H1 (cell line): ENCODE measurements at regions not wholly inside any gene's neighbourhood (a gene's known extent, or its start where the extent isn't known, plus 50 kb on each side); places are given as distances from the start of the nearest gene placed in this dataset.

Source experiments
- CTCF ChIA-PET: fragments of 300-600 bp; sonication (Branson Sonifier 250); formaldehyde crosslinking; loops from one replicate; lab custom pipeline; 2021; ENCODE audit not compliant: partially characterized antibody; lab: Charles Lee
- POLR2A ChIA-PET: fragments of 300-600 bp; sonication (Branson Sonifier 250); formaldehyde crosslinking; loops from one replicate; lab custom pipeline; 2021; ENCODE audit warnings: inconsistent platforms; ENCODE audit not compliant: partially characterized antibody; lab: Charles Lee
- DNase-seq, 2 experiments: peaks; one replicate each; pipeline versions ENCODE4 v3.0.0 to v3.0.0-alpha.2; 2010 to 2022; ENCODE audit warnings: low spot score in 2 of 2, low read depth in 1 of 2, mixed read lengths in 1 of 2
- FAIRE-seq: peaks from 2 replicates; lab custom pipeline; 2011; peaks lifted over from hg19 to GRCh38; lab: Jason Lieb, UNC
- H2AFZ ChIP-seq: 2 replicates; pipeline ENCODE4 v1.8.1; 2012; ENCODE audit warnings: low read length, inconsistent platforms
- H2AK5ac ChIP-seq: 2 replicates; pipeline ENCODE4 v1.6.1; 2013; ENCODE audit warnings: low read depth, low read length
- H2BK120ac ChIP-seq: replicated peaks from 2 replicates; pipeline ENCODE3; 2013; ENCODE audit warnings: low read depth, low read length, inconsistent platforms
- H2BK12ac ChIP-seq: 2 replicates; pipeline ENCODE4 v1.6.1; 2013; ENCODE audit warnings: low read depth, low read length
- H2BK15ac ChIP-seq: 2 replicates; pipeline ENCODE4 v1.6.1; 2013; ENCODE audit warnings: low read length
- H2BK20ac ChIP-seq: 2 replicates; pipeline ENCODE4 v1.6.1; 2013; ENCODE audit warnings: low read length
- H2BK5ac ChIP-seq: 2 replicates; pipeline ENCODE4 v1.6.1; 2013; ENCODE audit warnings: low read depth, low read length
- H3K14ac ChIP-seq: 2 replicates; pipeline ENCODE4 v1.6.1; 2013; ENCODE audit warnings: inconsistent platforms; ENCODE audit not compliant: insufficient read length
- H3K18ac ChIP-seq: 2 replicates; pipeline ENCODE4 v1.6.1; 2013; ENCODE audit warnings: low read length; ENCODE audit errors: extremely low read depth
- H3K23ac ChIP-seq: 2 replicates; pipeline ENCODE4 v1.6.1; 2013; ENCODE audit warnings: inconsistent platforms; ENCODE audit not compliant: insufficient read length
- H3K23me2 ChIP-seq: 2 replicates; pipeline ENCODE4 v1.6.1; 2013; ENCODE audit warnings: low read depth, low read length
- H3K27ac ChIP-seq: 2 replicates; pipeline ENCODE4 v1.6.1; 2011; ENCODE audit warnings: low read depth, low read length, inconsistent platforms
- H3K27me3 ChIP-seq, 4 experiments: replicated peaks in 1 of 4; 1 replicate in 1 of 4; 2 replicates in 3 of 4; pipeline versions ENCODE4 v1.6.1 to v1.8.1; 2011 to 2013; ENCODE audit warnings: low read length in 3 of 4, mild to moderate bottlenecking in 3 of 4, inconsistent platforms in 2 of 4, mixed read lengths in 2 of 4, moderate library complexity in 1 of 4; ENCODE audit not compliant: control insufficient read depth in 3 of 4, insufficient read depth in 3 of 4; ENCODE audit errors: extremely low read depth in 1 of 4
- H3K36me3 ChIP-seq, 4 experiments: 2 replicates each; pipeline versions ENCODE4 v1.6.1 to v1.8.1; 2011 to 2013; ENCODE audit warnings: mild to moderate bottlenecking in 4 of 4, low read length in 3 of 4, moderate library complexity in 2 of 4, control low read depth in 1 of 4, inconsistent platforms in 1 of 4; ENCODE audit not compliant: insufficient read depth in 4 of 4, control insufficient read depth in 2 of 4
- H3K4ac ChIP-seq: replicated peaks from 2 replicates; pipeline ENCODE3; 2013; ENCODE audit warnings: low read length, low read depth, mixed read lengths, inconsistent platforms; ENCODE audit not compliant: insufficient read length
- H3K4me1 ChIP-seq, 4 experiments: replicated peaks in 1 of 4; 1 replicate in 1 of 4; 2 replicates in 3 of 4; pipeline versions ENCODE4 v1.6.1 to v1.8.1; 2011 to 2013; ENCODE audit warnings: low read length in 3 of 4, inconsistent platforms in 2 of 4, mixed read lengths in 1 of 4; ENCODE audit not compliant: insufficient read depth in 4 of 4, control insufficient read depth in 3 of 4
- H3K4me2 ChIP-seq, 2 experiments: 2 replicates each; pipeline versions ENCODE4 v1.6.1 to v1.8.1; 2011 to 2013; ENCODE audit warnings: low read depth in 2 of 2, low read length in 2 of 2, control low read depth in 1 of 2, inconsistent platforms in 1 of 2, mild to moderate bottlenecking in 1 of 2; ENCODE audit not compliant: insufficient read depth in 1 of 2
- H3K4me3 ChIP-seq, 4 experiments: fragments of 200-600, 300-600 bp in 1 of 4; sonication (generic), shearing (Covaris generic), sonication (Bioruptor Twin) in 1 of 4; 2 replicates each; pipeline versions ENCODE4 v1.5.1 to v1.8.1; 2011 to 2016; ENCODE audit warnings: low read length in 4 of 4, low read depth in 3 of 4, control low read depth in 2 of 4, inconsistent platforms in 2 of 4, mild to moderate bottlenecking in 2 of 4, mixed read lengths in 1 of 4, moderate library complexity in 1 of 4; ENCODE audit not compliant: insufficient read depth in 2 of 4; ENCODE audit errors: extremely low read depth in 1 of 4
- H3K56ac ChIP-seq: replicated peaks from 2 replicates; pipeline ENCODE3; 2013; ENCODE audit warnings: low read depth, mild to moderate bottlenecking, mixed read lengths, low read length, inconsistent platforms; ENCODE audit not compliant: insufficient read length
- H3K79me1 ChIP-seq: 2 replicates; pipeline ENCODE4 v1.6.1; 2013; ENCODE audit warnings: low read depth, low read length, control low read depth
- H3K79me2 ChIP-seq, 2 experiments: 2 replicates each; pipeline versions ENCODE4 v1.6.1 to v1.8.1; 2012 to 2013; ENCODE audit warnings: low read length in 2 of 2, mild to moderate bottlenecking in 2 of 2, inconsistent platforms in 1 of 2; ENCODE audit not compliant: insufficient read depth in 2 of 2, control insufficient read depth in 1 of 2
- H3K9ac ChIP-seq, 4 experiments: replicated peaks in 1 of 4; 1 replicate in 1 of 4; 2 replicates in 3 of 4; pipeline versions ENCODE4 v1.6.1 to v1.8.1; 2011 to 2013; ENCODE audit warnings: low read depth in 3 of 4, low read length in 3 of 4, control low read depth in 2 of 4, mild to moderate bottlenecking in 2 of 4, moderate library complexity in 2 of 4, inconsistent platforms in 1 of 4; ENCODE audit errors: extremely low read depth in 1 of 4
- H3K9me3 ChIP-seq, 2 experiments: 2 replicates each; pipeline versions ENCODE4 v1.6.1 to v1.8.1; 2012 to 2013; ENCODE audit warnings: mild to moderate bottlenecking in 2 of 2, moderate library complexity in 2 of 2, control low read depth in 1 of 2, inconsistent platforms in 1 of 2, low read depth in 1 of 2, low read length in 1 of 2, mixed read lengths in 1 of 2; ENCODE audit not compliant: insufficient read depth in 2 of 2
- H4K20me1 ChIP-seq, 2 experiments: replicated peaks in 1 of 2; 2 replicates each; pipeline versions ENCODE3 to v1.8.1; 2011 to 2013; ENCODE audit warnings: inconsistent platforms in 2 of 2, low read length in 2 of 2, mild to moderate bottlenecking in 1 of 2; ENCODE audit not compliant: insufficient read depth in 2 of 2, control insufficient read depth in 1 of 2
- H4K5ac ChIP-seq: 2 replicates; pipeline ENCODE4 v1.6.1; 2013; ENCODE audit warnings: low read length, low read depth, mixed read lengths, inconsistent platforms; ENCODE audit not compliant: insufficient read length
- H4K8ac ChIP-seq: 2 replicates; pipeline ENCODE4 v1.8.0; 2013; ENCODE audit warnings: mild to moderate bottlenecking, moderate library complexity, low read length, inconsistent platforms; ENCODE audit not compliant: insufficient read depth; ENCODE audit errors: extremely low read depth
- H4K91ac ChIP-seq: replicated peaks from 2 replicates; pipeline ENCODE3; 2013; ENCODE audit warnings: low read length, mixed read lengths, inconsistent platforms; ENCODE audit not compliant: insufficient read length
- CHD1 ChIP-seq: IDR thresholded peaks from 2 replicates; pipeline ENCODE4 v1.6.1; 2012; ENCODE audit warnings: low read depth, low read length, improper control_type of control experiment
- CTBP2 ChIP-seq: IDR thresholded peaks from 2 replicates; pipeline ENCODE4 v1.7.0; 2011; ENCODE audit warnings: borderline replicate concordance, mild to moderate bottlenecking, moderate library complexity, mixed read lengths, low read length; ENCODE audit not compliant: insufficient read depth, insufficient read length
- EP300 ChIP-seq, 2 experiments: IDR thresholded peaks; 1 replicate in 1 of 2; 2 replicates in 1 of 2; pipeline ENCODE4 v1.6.1; 2011 to 2012; ENCODE audit warnings: low read depth in 2 of 2, low read length in 2 of 2, mild to moderate bottlenecking in 2 of 2, borderline replicate concordance in 1 of 2, inconsistent platforms in 1 of 2, moderate library complexity in 1 of 2
- GTF2F1 ChIP-seq: IDR thresholded peaks from 2 replicates; pipeline ENCODE4 v1.6.1; 2012; ENCODE audit warnings: low read depth, low read length, improper control_type of control experiment, borderline replicate concordance
- POLR2AphosphoS5 ChIP-seq: IDR thresholded peaks from 2 replicates; pipeline ENCODE4 v1.6.1; 2011; ENCODE audit warnings: low read depth, low read length
- RFX5 ChIP-seq: IDR thresholded peaks from 2 replicates; pipeline ENCODE4 v1.6.1; 2011; ENCODE audit warnings: low read depth, low read length, improper control_type of control experiment, borderline replicate concordance
- RNF2 ChIP-seq: fragments of 200-900, 300-1000 bp; sonication (generic); IDR thresholded peaks from 2 replicates; pipeline ENCODE4 v1.7.1; 2016; ENCODE audit warnings: borderline replicate concordance, low read depth, mild to moderate bottlenecking, antibody characterized with exemption, low read length; ENCODE audit not compliant: poor library complexity, severe bottlenecking; ENCODE audit errors: missing control alignments
- SIRT6 ChIP-seq: IDR thresholded peaks from one replicate; pipeline ENCODE4 v1.7.1; 2012; ENCODE audit warnings: low read length, inconsistent platforms
- SRF ChIP-seq: IDR thresholded peaks from 2 replicates; pipeline ENCODE4 v1.6.1; 2011; ENCODE audit warnings: mild to moderate bottlenecking, low read depth, low read length, moderate library complexity
- WGBS, 2 experiments: shearing (Covaris generic) in 1 of 2; methylation state at CpG; one replicate each; pipeline versions ENCODE4 v1.1.6 to v1.1.7; 2013 to 2015; ENCODE audit warnings: low lambda C conversion rate in 2 of 2, mixed read lengths in 2 of 2, inconsistent platforms in 1 of 2, low coverage in 1 of 2, missing lambda C conversion rate in 1 of 2; ENCODE audit not compliant: insufficient replicate concordance in 2 of 2, insufficient coverage in 1 of 2, insufficient read length in 1 of 2; ENCODE audit errors: extremely low coverage in 1 of 2, missing lambda C conversion rate in 1 of 2; 5-methylcytosine and 5-hydroxymethylcytosine counted together
- TF ChIP-seq, protein P1 (sequence below): IDR thresholded peaks from 2 replicates; pipeline ENCODE4 v1.6.1; 2011; ENCODE audit warnings: low read depth, mild to moderate bottlenecking, low read length; ENCODE audit not compliant: insufficient read depth

DNA sequence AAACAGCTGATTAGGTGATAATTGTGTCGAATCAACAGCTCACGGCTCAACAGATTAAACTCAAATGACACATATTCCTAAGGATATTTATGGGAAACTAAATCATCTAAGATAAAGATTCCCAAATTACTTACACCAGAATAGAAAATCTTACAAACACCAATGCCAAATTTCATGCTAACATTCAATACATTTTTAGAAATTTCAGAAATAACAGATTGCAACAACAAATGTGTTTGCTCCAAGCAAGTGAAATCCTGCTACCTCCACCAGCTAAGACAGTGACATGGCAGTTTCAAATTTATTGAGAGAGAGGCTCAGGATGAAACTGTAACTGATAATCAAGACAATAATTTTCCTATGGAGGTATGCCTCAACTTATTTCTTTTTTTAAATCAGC lies 65.0 kb upstream of the EPB41L3 start:
- POLR2A ChIA-PET, result no interaction called here
- H3K36me3 ChIP-seq, result no peaks in the 10 kb centered on the region; a peak in 1 of 8 replicates
- H2BK120ac ChIP-seq, result no peak overlapping the region
- H2AK5ac ChIP-seq, result no peak overlapping the region
- no peak overlapping the region for H2BK5ac ChIP-seq
- H3K23ac ChIP-seq, result no peak overlapping the region
- H3K18ac ChIP-seq, result no peak overlapping the region
- no peak overlapping the region for H3K4me3 ChIP-seq
- no peak for DNase-seq
- no peak overlapping the region for H3K4me2 ChIP-seq
- H4K20me1 ChIP-seq, result no peaks in the 10 kb centered on the region
- no peak overlapping the region for H4K91ac ChIP-seq
- H2BK20ac ChIP-seq, result no peak overlapping the region
- no peak overlapping the region for H3K27ac ChIP-seq
- no peaks in the 10 kb centered on the region for H3K79me1 ChIP-seq
- 94% methylated on average over 2 of the region's 2 CpGs; no CpG with 5 or more reads in 1 of the 2 experiments for WGBS, 2 experiments
- no peak overlapping the region for H3K56ac ChIP-seq
- H3K4me1 ChIP-seq, result no peaks in the 10 kb centered on the region
- H4K5ac ChIP-seq, result no peak overlapping the region
- H2BK12ac ChIP-seq, result no peak overlapping the region
- no peak overlapping the region for H2BK15ac ChIP-seq
- H3K23me2 ChIP-seq, result no peaks in the 10 kb centered on the region; the same call in 1 of the 2 replicates
- H3K79me2 ChIP-seq, result no peaks in the 10 kb centered on the region
- no peak overlapping the region for H4K8ac ChIP-seq
- H3K9ac ChIP-seq, result no peak overlapping the region
- H2AFZ ChIP-seq, result no peak overlapping the region
- no peak overlapping the region for H3K14ac ChIP-seq
- CTCF ChIA-PET, result no interaction called here
- no peaks in the 10 kb centered on the region for H3K9me3 ChIP-seq
- no peak for TF ChIP-seq POLR2AphosphoS5
- no peak for TF ChIP-seq EP300 (IDR thresholded peaks at IDR 0.05; ENCODE audit: borderline replicate concordance in 1 of 2, low read depth in 2 of 2, low read length in 2 of 2)
- TF ChIP-seq CHD1, result no peak
- no peak for TF ChIP-seq RNF2
- no peak for TF ChIP-seq RFX5
- TF ChIP-seq SRF, result no peak
- TF ChIP-seq GTF2F1, result no peak
- TF ChIP-seq, protein P1, sequence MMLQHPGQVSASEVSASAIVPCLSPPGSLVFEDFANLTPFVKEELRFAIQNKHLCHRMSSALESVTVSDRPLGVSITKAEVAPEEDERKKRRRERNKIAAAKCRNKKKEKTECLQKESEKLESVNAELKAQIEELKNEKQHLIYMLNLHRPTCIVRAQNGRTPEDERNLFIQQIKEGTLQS, result no peak
- no peak for TF ChIP-seq CTBP2
- no peak for TF ChIP-seq SIRT6
- TF ChIP-seq, all 59 proteins: peak for 0
- no peaks in the 10 kb centered on the region for H3K27me3 ChIP-seq
- no peak overlapping the region for H3K4ac ChIP-seq
- FAIRE-seq, result no peak
